ENCODE measurements at regions not wholly inside any gene's neighbourhood (a gene's known extent, or its start where the extent isn't known, plus 50 kb on each side); places are given as distances from the start of the nearest gene placed in this dataset.

- Mint-ChIP-seq H3K9me3 (ENCODE audit: unreplicated experiment) (no peaks in the 10 kb centered on the region), H3K4me1 (ENCODE audit: unreplicated experiment) (no peaks in the 10 kb centered on the region), H3K4me3 (ENCODE audit: unreplicated experiment) (no peak overlapping the region), H3K27me3 (ENCODE audit: unreplicated experiment) (no peaks in the 10 kb centered on the region), H3K27ac (ENCODE audit: unreplicated experiment) (no peak overlapping the region), H3K36me3 (ENCODE audit: unreplicated experiment) (no peaks in the 10 kb centered on the region)
- no peak for DNase-seq (ENCODE audit: extremely low spot score, unreplicated experiment)
- TF ChIP-seq, protein P1, sequence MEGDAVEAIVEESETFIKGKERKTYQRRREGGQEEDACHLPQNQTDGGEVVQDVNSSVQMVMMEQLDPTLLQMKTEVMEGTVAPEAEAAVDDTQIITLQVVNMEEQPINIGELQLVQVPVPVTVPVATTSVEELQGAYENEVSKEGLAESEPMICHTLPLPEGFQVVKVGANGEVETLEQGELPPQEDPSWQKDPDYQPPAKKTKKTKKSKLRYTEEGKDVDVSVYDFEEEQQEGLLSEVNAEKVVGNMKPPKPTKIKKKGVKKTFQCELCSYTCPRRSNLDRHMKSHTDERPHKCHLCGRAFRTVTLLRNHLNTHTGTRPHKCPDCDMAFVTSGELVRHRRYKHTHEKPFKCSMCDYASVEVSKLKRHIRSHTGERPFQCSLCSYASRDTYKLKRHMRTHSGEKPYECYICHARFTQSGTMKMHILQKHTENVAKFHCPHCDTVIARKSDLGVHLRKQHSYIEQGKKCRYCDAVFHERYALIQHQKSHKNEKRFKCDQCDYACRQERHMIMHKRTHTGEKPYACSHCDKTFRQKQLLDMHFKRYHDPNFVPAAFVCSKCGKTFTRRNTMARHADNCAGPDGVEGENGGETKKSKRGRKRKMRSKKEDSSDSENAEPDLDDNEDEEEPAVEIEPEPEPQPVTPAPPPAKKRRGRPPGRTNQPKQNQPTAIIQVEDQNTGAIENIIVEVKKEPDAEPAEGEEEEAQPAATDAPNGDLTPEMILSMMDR (IDR thresholded peaks at IDR 0.05), result no peak
These were observed 1113.3 kb downstream of the TSN start for GRCh38 chr2:122868646-122869275.

GRCh38 chr2:122873951-122874350 is 1118.5 kb downstream of the TSN start:
- H3K36me3 Mint-ChIP-seq (ENCODE audit: unreplicated experiment), result no peaks in the 10 kb centered on the region
- DNase-seq (ENCODE audit: extremely low spot score, unreplicated experiment), result no peak
- H3K27ac Mint-ChIP-seq (ENCODE audit: unreplicated experiment), result no peak overlapping the region
- H3K27me3 Mint-ChIP-seq (ENCODE audit: unreplicated experiment), result no peaks in the 10 kb centered on the region
- TF ChIP-seq, protein P1 (IDR thresholded peaks at IDR 0.05), result no peak
- H3K9me3 Mint-ChIP-seq (ENCODE audit: unreplicated experiment), result no peaks in the 10 kb centered on the region
- H3K4me3 Mint-ChIP-seq (ENCODE audit: unreplicated experiment), result no peak overlapping the region
- no peaks in the 10 kb centered on the region for H3K4me1 Mint-ChIP-seq (ENCODE audit: unreplicated experiment)

- Mint-ChIP-seq H3K9me3 (ENCODE audit: unreplicated experiment) (no peaks in the 10 kb centered on the region), H3K4me3 (ENCODE audit: unreplicated experiment) (no peak overlapping the region), H3K27ac (ENCODE audit: unreplicated experiment) (no peak overlapping the region), H3K36me3 (ENCODE audit: unreplicated experiment) (no peaks in the 10 kb centered on the region), H3K27me3 (ENCODE audit: unreplicated experiment) (no peaks in the 10 kb centered on the region), H3K4me1 (ENCODE audit: unreplicated experiment) (no peaks in the 10 kb centered on the region)
- DNase-seq (ENCODE audit: extremely low spot score, unreplicated experiment), result no peak
- TF ChIP-seq, protein P1 (IDR thresholded peaks at IDR 0.05), result no peak
These were observed 1119.8 kb downstream of the TSN start for GRCh38 chr2:122875091-122875865.

DNA sequence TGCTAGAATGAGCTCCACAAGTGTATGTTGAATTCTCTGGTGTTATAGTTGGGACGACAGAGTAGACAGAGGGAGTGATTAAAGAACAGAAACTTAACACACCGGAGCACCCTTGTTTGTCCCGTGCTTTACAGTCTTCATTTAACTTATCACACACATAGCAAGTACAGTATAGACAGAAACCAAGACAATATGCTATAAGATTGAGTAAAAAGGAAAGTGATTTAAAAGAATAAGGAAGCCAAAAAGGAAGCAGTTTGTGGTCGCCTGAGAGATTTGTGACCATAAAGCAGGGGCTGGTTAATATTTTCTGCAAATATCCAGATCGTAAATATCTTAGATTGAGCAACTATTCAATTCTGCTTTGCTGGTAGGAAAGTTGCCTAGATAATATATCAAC is 1128.4 kb downstream of the TSN start:
- Mint-ChIP-seq H3K4me3 (ENCODE audit: unreplicated experiment) (no peak overlapping the region), H3K9me3 (ENCODE audit: unreplicated experiment) (no peaks in the 10 kb centered on the region), H3K36me3 (ENCODE audit: unreplicated experiment) (no peaks in the 10 kb centered on the region), H3K27ac (ENCODE audit: unreplicated experiment) (no peak overlapping the region), H3K4me1 (ENCODE audit: unreplicated experiment) (no peaks in the 10 kb centered on the region), H3K27me3 (ENCODE audit: unreplicated experiment) (no peaks in the 10 kb centered on the region)
- no peak for DNase-seq (ENCODE audit: extremely low spot score, unreplicated experiment)
- TF ChIP-seq, protein P1 (IDR thresholded peaks at IDR 0.05), result no peak

DNA sequence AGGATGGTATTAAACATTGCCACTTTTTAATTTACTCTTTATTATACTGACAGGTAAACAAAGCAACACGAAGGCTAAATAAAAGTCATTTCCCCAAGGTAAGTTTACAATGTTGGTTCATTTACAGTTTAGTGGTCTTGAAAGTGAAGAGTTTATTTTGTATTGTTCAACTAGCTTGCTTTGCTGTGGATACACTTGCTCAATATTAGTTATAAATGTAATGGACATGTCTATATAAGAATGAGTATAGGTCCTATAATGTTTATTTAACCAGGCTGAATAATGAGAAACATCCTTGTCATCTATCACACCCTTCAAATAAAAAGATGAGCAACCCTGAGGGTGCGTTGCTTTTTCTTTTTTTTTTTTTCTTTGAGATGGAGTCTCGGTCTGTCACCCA is 1129.4 kb downstream of the TSN start:
- no peak for DNase-seq (ENCODE audit: extremely low spot score, unreplicated experiment)
- H3K4me3 Mint-ChIP-seq (ENCODE audit: unreplicated experiment), result no peak overlapping the region
- no peak overlapping the region for H3K27ac Mint-ChIP-seq (ENCODE audit: unreplicated experiment)
- no peaks in the 10 kb centered on the region for H3K4me1 Mint-ChIP-seq (ENCODE audit: unreplicated experiment)
- H3K36me3 Mint-ChIP-seq (ENCODE audit: unreplicated experiment), result no peaks in the 10 kb centered on the region
- H3K9me3 Mint-ChIP-seq (ENCODE audit: unreplicated experiment), result no peaks in the 10 kb centered on the region
- TF ChIP-seq, protein P1 (IDR thresholded peaks at IDR 0.05), result no peak
- no peaks in the 10 kb centered on the region for H3K27me3 Mint-ChIP-seq (ENCODE audit: unreplicated experiment)

All from osteocyte (in vitro differentiated cells).